ENCODE measurements at regions not wholly inside any gene's neighbourhood (a gene's known extent, or its start where the extent isn't known, plus 50 kb on each side); places are given as distances from the start of the nearest gene placed in this dataset.
A peak's percentile ranks its signal among the peaks of the same experiment; 100 is the strongest.

DNA sequence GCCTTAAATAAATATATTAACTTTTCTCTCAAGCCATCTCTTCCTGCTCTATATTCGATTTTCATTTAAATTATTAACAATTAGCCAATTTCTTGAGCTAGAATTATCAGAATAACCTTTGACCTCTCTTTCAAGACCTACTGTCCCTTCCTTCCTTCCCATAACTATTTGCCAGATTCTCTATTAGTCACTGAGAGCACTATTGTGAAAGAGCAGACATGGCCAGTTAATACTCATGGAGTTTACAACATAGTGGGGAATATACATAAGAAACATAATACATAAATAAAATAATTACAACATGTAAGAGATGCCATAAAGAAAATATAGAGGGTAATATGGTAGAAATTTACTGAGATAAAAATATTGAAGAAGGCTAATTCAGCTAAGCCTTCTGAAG is 72.1 kb upstream of the CHD1 start:
- DNase-seq (ENCODE audit: low read depth), result no peak
- no peak overlapping the region for H3K4me3 ChIP-seq (ENCODE audit: control insufficient read depth, low read depth, low read length)
- TF ChIP-seq, protein P1, sequence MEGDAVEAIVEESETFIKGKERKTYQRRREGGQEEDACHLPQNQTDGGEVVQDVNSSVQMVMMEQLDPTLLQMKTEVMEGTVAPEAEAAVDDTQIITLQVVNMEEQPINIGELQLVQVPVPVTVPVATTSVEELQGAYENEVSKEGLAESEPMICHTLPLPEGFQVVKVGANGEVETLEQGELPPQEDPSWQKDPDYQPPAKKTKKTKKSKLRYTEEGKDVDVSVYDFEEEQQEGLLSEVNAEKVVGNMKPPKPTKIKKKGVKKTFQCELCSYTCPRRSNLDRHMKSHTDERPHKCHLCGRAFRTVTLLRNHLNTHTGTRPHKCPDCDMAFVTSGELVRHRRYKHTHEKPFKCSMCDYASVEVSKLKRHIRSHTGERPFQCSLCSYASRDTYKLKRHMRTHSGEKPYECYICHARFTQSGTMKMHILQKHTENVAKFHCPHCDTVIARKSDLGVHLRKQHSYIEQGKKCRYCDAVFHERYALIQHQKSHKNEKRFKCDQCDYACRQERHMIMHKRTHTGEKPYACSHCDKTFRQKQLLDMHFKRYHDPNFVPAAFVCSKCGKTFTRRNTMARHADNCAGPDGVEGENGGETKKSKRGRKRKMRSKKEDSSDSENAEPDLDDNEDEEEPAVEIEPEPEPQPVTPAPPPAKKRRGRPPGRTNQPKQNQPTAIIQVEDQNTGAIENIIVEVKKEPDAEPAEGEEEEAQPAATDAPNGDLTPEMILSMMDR (IDR thresholded peaks at IDR 0.05; ENCODE audit: control insufficient read depth, insufficient read depth, low read depth, low read length, missing control alignments), result no peak

DNA sequence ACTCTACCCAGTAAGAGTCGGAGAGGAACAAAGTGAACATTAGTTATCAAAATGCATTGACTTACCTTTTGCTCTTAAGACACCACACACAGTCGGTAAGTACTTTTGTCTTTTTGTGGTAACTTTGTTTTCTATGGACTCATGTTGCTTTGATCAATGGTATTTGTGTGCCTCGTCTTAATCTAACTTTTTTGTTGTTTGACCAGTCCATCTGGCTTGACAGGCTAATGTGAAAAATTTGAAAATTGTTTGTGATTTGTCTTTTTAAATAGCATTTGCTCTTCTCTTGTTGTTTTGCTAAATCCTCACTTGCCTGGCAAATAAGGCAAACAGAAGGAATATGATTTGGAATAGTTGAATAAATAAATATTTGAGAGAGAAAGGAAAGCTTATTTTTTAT is 71.4 kb upstream of the CHD1 start:
- no peak overlapping the region for H3K4me3 ChIP-seq (ENCODE audit: control insufficient read depth, low read depth, low read length)
- TF ChIP-seq, protein P1 (IDR thresholded peaks at IDR 0.05; ENCODE audit: control insufficient read depth, insufficient read depth, low read depth, low read length, missing control alignments), result no peak

DNA sequence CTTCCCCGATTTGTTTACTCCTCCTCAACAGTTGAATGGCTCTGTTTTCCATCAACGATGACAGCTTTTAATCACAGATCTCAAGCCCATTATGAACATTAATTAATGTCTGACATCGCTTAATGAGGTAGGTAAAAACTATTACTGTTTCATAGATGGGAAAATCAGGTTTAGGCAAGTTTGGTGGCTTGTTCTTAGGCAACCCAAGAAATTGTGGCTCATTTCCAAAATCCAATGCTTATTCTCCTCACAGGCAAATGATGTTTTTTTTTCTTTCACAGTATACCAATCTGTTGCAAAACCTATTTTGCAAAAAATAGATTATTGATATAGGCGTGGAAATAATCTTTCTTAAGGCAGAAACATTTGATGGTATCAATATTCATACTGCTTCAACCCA is 70.8 kb upstream of the CHD1 start:
- no peak for DNase-seq (ENCODE audit: low read depth)
- TF ChIP-seq, protein P1 (IDR thresholded peaks at IDR 0.05; ENCODE audit: control insufficient read depth, insufficient read depth, low read depth, low read length, missing control alignments), result no peak
- H3K4me3 ChIP-seq (ENCODE audit: control insufficient read depth, low read depth, low read length), result no peak overlapping the region

More for the DNA sequence above, 71.4 kb upstream of the CHD1 start:
- no peak for DNase-seq (ENCODE audit: low read depth)

DNA sequence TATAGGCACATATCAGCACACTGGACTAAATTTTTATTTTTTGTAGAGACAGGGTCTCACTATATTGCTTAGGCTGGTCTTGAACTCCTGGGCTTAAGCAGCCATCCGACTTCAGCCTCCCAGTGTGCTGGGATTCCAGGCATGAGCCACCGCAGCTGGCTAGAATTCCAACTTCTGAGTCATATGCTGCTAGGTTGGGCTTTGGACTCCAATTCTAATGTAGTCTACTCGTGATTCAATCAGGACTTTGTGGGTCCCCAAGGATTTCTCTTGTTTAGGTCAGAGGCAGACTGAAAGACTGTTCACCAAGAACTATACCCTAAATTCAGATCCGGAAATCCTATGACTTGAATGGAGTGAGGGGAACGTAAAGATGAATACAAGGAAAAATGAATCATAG is 68.2 kb upstream of the CHD1 start:
- H3K4me3 ChIP-seq (ENCODE audit: control insufficient read depth, low read depth, low read length), result no peak overlapping the region
- peak; percentile 64 for DNase-seq (ENCODE audit: low read depth)
- TF ChIP-seq, protein P1 (IDR thresholded peaks at IDR 0.05; ENCODE audit: control insufficient read depth, insufficient read depth, low read depth, low read length, missing control alignments), result no peak

DNA sequence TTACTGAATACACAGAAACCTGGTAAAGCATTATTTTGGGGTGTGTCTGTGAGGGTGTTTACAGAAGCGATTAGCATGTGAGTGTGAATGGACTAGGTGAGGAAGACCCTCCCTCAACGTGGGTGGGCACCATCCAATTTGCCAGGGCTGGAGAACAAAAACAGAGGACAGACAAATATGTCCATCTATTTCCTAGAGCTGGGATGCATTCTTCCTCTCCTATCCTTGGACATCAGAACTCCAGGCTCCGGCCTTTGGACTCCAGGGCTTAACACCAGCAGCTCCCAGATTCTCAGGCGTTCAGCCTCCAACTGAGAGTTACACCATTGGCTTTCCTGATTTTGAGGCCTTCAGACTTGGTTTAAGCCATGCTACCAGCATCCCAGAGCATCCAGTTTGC is 65.8 kb upstream of the CHD1 start:
- TF ChIP-seq, protein P1 (IDR thresholded peaks at IDR 0.05; ENCODE audit: control insufficient read depth, insufficient read depth, low read depth, low read length, missing control alignments), result no peak
- no peak for DNase-seq (ENCODE audit: low read depth)
- no peak overlapping the region for H3K4me3 ChIP-seq (ENCODE audit: control insufficient read depth, low read depth, low read length)

DNA sequence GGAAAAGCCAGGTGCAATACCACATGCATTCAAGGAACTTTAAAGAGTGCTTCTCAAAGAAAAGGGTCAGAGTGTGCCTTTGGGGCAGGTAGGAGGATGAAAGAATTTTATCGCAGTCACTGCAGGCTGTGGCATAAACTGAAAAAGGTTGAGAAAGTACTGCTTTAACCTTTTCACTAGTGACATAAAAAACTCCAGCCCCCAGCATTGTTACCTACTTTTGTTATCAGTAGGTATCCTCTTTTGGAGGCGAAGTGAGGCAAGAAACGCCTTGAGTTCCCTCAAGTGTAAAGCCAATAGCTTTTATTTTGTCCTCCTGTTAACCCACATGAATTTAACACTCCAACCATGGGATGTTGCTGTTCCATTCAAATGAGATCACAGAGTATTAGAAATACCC is 64.7 kb upstream of the CHD1 start:
- TF ChIP-seq, protein P1 (IDR thresholded peaks at IDR 0.05; ENCODE audit: control insufficient read depth, insufficient read depth, low read depth, low read length, missing control alignments), result no peak
- DNase-seq (ENCODE audit: low read depth), result no peak
- no peak overlapping the region for H3K4me3 ChIP-seq (ENCODE audit: control insufficient read depth, low read depth, low read length)

DNA sequence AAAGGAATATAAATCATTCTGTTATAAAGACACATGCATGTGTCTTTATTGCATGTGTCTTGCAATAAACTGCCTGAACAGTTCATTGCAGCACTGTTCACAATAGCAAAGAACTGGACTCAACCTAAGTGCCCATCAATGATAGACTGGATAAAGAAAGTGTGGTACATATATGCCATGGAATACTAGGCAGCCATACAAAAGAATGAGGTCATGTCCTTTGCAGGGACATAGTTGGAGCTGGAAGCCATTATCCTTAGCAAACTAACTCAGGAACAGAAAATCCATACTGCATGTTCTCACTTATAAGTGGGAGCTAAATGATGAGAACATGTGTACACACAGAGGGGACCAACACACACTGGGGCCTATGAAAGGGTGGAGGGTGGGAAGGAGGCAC is 63.7 kb upstream of the CHD1 start:
- no peak overlapping the region for H3K4me3 ChIP-seq (ENCODE audit: control insufficient read depth, low read depth, low read length)
- TF ChIP-seq, protein P1 (IDR thresholded peaks at IDR 0.05; ENCODE audit: control insufficient read depth, insufficient read depth, low read depth, low read length, missing control alignments), result no peak
- DNase-seq (ENCODE audit: low read depth), result no peak
